Trophoblast cell (in vitro differentiated cells and primary cell): ENCODE measurements at regions not wholly inside any gene's neighbourhood (a gene's known extent, or its start where the extent isn't known, plus 50 kb on each side); places are given as distances from the start of the nearest gene placed in this dataset.

Experiments used
- DNase-seq, 2 donors: peaks; one replicate each; pipeline ENCODE4 v3.0.0-alpha.2; 2016
- H2AFZ ChIP-seq: 2 replicates; pipeline ENCODE4 v1.6.1; 2013; ENCODE audit warnings: low read length, moderate library complexity, mild to moderate bottlenecking; ENCODE audit not compliant: insufficient read depth, poor library complexity
- H2AK5ac ChIP-seq: 2 replicates; pipeline ENCODE4 v1.6.1; 2013; ENCODE audit warnings: mild to moderate bottlenecking, low read length
- H2BK120ac ChIP-seq: 2 replicates; pipeline ENCODE4 v1.6.1; 2013; ENCODE audit warnings: low read length, mild to moderate bottlenecking, moderate library complexity; ENCODE audit not compliant: insufficient read depth, poor library complexity
- H2BK12ac ChIP-seq: 2 replicates; pipeline ENCODE4 v1.6.1; 2013; ENCODE audit warnings: mild to moderate bottlenecking, low read length, moderate library complexity
- H2BK5ac ChIP-seq: 2 replicates; pipeline ENCODE4 v1.6.1; 2013; ENCODE audit warnings: low read length, low read depth, moderate library complexity, mild to moderate bottlenecking; ENCODE audit not compliant: poor library complexity
- H3K14ac ChIP-seq: 2 replicates; pipeline ENCODE4 v1.6.1; 2013; ENCODE audit warnings: mild to moderate bottlenecking, low read length
- H3K18ac ChIP-seq: 2 replicates; pipeline ENCODE4 v1.6.1; 2013; ENCODE audit warnings: mild to moderate bottlenecking, low read length
- H3K23ac ChIP-seq: 2 replicates; pipeline ENCODE4 v1.6.1; 2013; ENCODE audit warnings: low read length
- H3K27ac ChIP-seq: 2 replicates; pipeline ENCODE4 v1.5.1; 2013; ENCODE audit warnings: low read depth, mild to moderate bottlenecking, inconsistent platforms, low read length, moderate library complexity
- H3K27me3 ChIP-seq: 2 replicates; pipeline ENCODE4 v1.6.1; 2013; ENCODE audit warnings: inconsistent platforms, mild to moderate bottlenecking, low read length, moderate library complexity; ENCODE audit not compliant: insufficient read depth
- H3K36me3 ChIP-seq, 2 experiments: 1 replicate in 1 of 2; 2 replicates in 1 of 2; pipeline ENCODE4 v1.6.1; 2013; ENCODE audit warnings: low read length in 2 of 2, mild to moderate bottlenecking in 2 of 2, moderate library complexity in 1 of 2; ENCODE audit not compliant: insufficient read depth in 2 of 2, control insufficient read depth in 1 of 2
- H3K4ac ChIP-seq: 2 replicates; pipeline ENCODE4 v1.6.1; 2013; ENCODE audit warnings: low read depth, mild to moderate bottlenecking, low read length, moderate library complexity
- H3K4me1 ChIP-seq, 2 experiments: 1 replicate in 1 of 2; 2 replicates in 1 of 2; pipeline ENCODE4 v1.6.1; 2013; ENCODE audit warnings: low read length in 2 of 2, mild to moderate bottlenecking in 2 of 2, moderate library complexity in 1 of 2; ENCODE audit not compliant: insufficient read depth in 2 of 2, control insufficient read depth in 1 of 2
- H3K4me2 ChIP-seq: 2 replicates; pipeline ENCODE4 v1.6.1; 2013; ENCODE audit warnings: inconsistent platforms, mild to moderate bottlenecking, low read length, moderate library complexity
- H3K4me3 ChIP-seq: 2 replicates; pipeline ENCODE4 v1.5.1; 2013; ENCODE audit warnings: mild to moderate bottlenecking, low read depth, low read length, inconsistent platforms
- H3K79me1 ChIP-seq: one replicate; pipeline ENCODE4 v1.6.1; 2013; ENCODE audit warnings: low read length
- H3K79me2 ChIP-seq: 2 replicates; pipeline ENCODE4 v1.6.1; 2013; ENCODE audit warnings: low read length, mild to moderate bottlenecking; ENCODE audit not compliant: control insufficient read depth, insufficient read depth, poor library complexity
- H3K9ac ChIP-seq: 2 replicates; pipeline ENCODE4 v1.6.1; 2013; ENCODE audit warnings: mild to moderate bottlenecking, low read length
- H3K9me3 ChIP-seq: 2 replicates; pipeline ENCODE4 v1.6.1; 2013; ENCODE audit warnings: low read depth, mild to moderate bottlenecking, control low read depth, inconsistent platforms, low read length; ENCODE audit not compliant: insufficient read depth
- H4K12ac ChIP-seq: 2 replicates; pipeline ENCODE4 v1.6.1; 2013; ENCODE audit warnings: low read depth, mild to moderate bottlenecking, low read length, moderate library complexity
- H4K8ac ChIP-seq: 2 replicates; pipeline ENCODE4 v1.6.1; 2013; ENCODE audit warnings: low read depth, mild to moderate bottlenecking, low read length, moderate library complexity
- H4K91ac ChIP-seq: one replicate; pipeline ENCODE4 v1.6.1; 2013; ENCODE audit warnings: low read depth, mild to moderate bottlenecking, low read length, moderate library complexity
- WGBS: extraction: QIAGEN DNeasy Blood & Tissue Kit; methylation state at CpG from one replicate; pipeline ENCODE4 v1.1.7; 2013; ENCODE audit warnings: missing lambda C conversion rate; ENCODE audit not compliant: insufficient read length, insufficient coverage; ENCODE audit errors: extremely low coverage; 5-methylcytosine and 5-hydroxymethylcytosine counted together

- no peaks in the 10 kb centered on the region for H3K36me3 ChIP-seq
- H2BK12ac ChIP-seq, result no peak overlapping the region
- no peaks in the 10 kb centered on the region for H3K79me1 ChIP-seq
Observed at GRCh38 chr19:28184997-28185396, 1028.0 kb downstream of the UQCRFS1 start.

GRCh38 chr19:28176193-28176592, 1036.8 kb downstream of the UQCRFS1 start:
- Histone ChIP-seq H2BK12ac (no peak overlapping the region), H3K4ac (no peak overlapping the region), H3K36me3 (no peaks in the 10 kb centered on the region), H3K4me2 (no peak overlapping the region), H4K12ac (no peak overlapping the region), H3K18ac (no peak overlapping the region), H3K4me1 (peaks cover 0 to 4% of the 10 kb centered on the region in 2 experiments), H2BK5ac (no peak overlapping the region), H2BK120ac (no peak overlapping the region), H3K27me3 (no peaks in the 10 kb centered on the region), H3K79me1 (no peaks in the 10 kb centered on the region), H4K91ac (no peak overlapping the region), H3K23ac (no peak overlapping the region), H3K9ac (no peak overlapping the region), H3K4me3 (no peak overlapping the region), H4K8ac (no peak overlapping the region), H3K27ac (no peak overlapping the region), H3K9me3 (peaks cover 5% of the 10 kb centered on the region), H2AK5ac (no peak overlapping the region), H2AFZ (no peak overlapping the region), H3K79me2 (no peaks in the 10 kb centered on the region), H3K14ac (no peak overlapping the region)
- no CpG with 5 or more reads among the region's 1 CpG for WGBS
- no peak for DNase-seq

More at GRCh38 chr19:28184997-28185396, 1028.0 kb downstream of the UQCRFS1 start:
- Histone ChIP-seq H4K8ac (no peak overlapping the region), H4K91ac (no peak overlapping the region), H3K4me3 (no peak overlapping the region), H2AFZ (no peak overlapping the region), H3K23ac (no peak overlapping the region), H2BK5ac (no peak overlapping the region), H3K4me2 (no peak overlapping the region), H3K27me3 (no peaks in the 10 kb centered on the region), H3K18ac (no peak overlapping the region), H3K27ac (no peak overlapping the region), H4K12ac (no peak overlapping the region), H3K14ac (no peak overlapping the region), H3K9ac (no peak overlapping the region), H3K79me2 (no peaks in the 10 kb centered on the region), H3K4ac (no peak overlapping the region), H3K9me3 (no peaks in the 10 kb centered on the region), H2AK5ac (no peak overlapping the region), H2BK120ac (no peak overlapping the region), H3K4me1 (peaks cover 3 to 5% of the 10 kb centered on the region in 2 experiments)
- no peak for DNase-seq

- H3K27ac ChIP-seq, result no peak overlapping the region
- no peak for DNase-seq
- no peaks in the 10 kb centered on the region for H3K79me2 ChIP-seq
- no CpG with 5 or more reads among the region's 8 CpGs for WGBS
- H3K36me3 ChIP-seq, result no peaks in the 10 kb centered on the region
- no peak overlapping the region for H2BK5ac ChIP-seq
- peaks cover 5% of the 10 kb centered on the region for H3K9me3 ChIP-seq
- H3K4ac ChIP-seq, result peak overlapping the region; percentile 14
- peaks cover 12 to 19% of the 10 kb centered on the region in 2 experiments for H3K4me1 ChIP-seq
- no peak overlapping the region for H3K23ac ChIP-seq
- H2BK120ac ChIP-seq, result no peak overlapping the region
- no peaks in the 10 kb centered on the region for H3K27me3 ChIP-seq
- peak overlapping the region; percentile 27 for H2BK12ac ChIP-seq
- no peak overlapping the region for H2AK5ac ChIP-seq
- H4K12ac ChIP-seq, result no peak overlapping the region
- no peak overlapping the region for H3K18ac ChIP-seq
- H4K8ac ChIP-seq, result no peak overlapping the region
- no peak overlapping the region for H3K14ac ChIP-seq
- no peak overlapping the region for H3K9ac ChIP-seq
- no peak overlapping the region for H2AFZ ChIP-seq
- H3K79me1 ChIP-seq, result peaks cover 6% of the 10 kb centered on the region
- H3K4me3 ChIP-seq, result no peak overlapping the region
- peak overlapping the region; percentile 26 for H4K91ac ChIP-seq
- H3K4me2 ChIP-seq, result no peak overlapping the region
Observed at GRCh38 chr19:28171983-28172382, 1041.0 kb downstream of the UQCRFS1 start.

GRCh38 chr19:28170066-28170465, 1042.9 kb downstream of the UQCRFS1 start:
- Histone ChIP-seq H3K27me3 (no peaks in the 10 kb centered on the region), H4K8ac (peak overlapping the region; percentile 18), H2AFZ (no peak overlapping the region), H3K4me1 (peaks cover 12 to 19% of the 10 kb centered on the region in 2 experiments), H3K14ac (peak overlapping the region; percentile 65), H3K4me2 (no peak overlapping the region), H2BK120ac (no peak overlapping the region), H3K18ac (peak overlapping the region; percentile 33), H3K36me3 (no peaks in the 10 kb centered on the region), H3K9ac (no peak overlapping the region), H4K12ac (no peak overlapping the region), H2BK12ac (peak overlapping the region; percentile 10), H3K4ac (no peak overlapping the region), H4K91ac (peak overlapping the region; percentile 15), H3K27ac (peak overlapping the region; percentile 64), H3K9me3 (peaks cover 5% of the 10 kb centered on the region), H3K79me1 (peaks cover 6% of the 10 kb centered on the region), H3K23ac (no peak overlapping the region), H2AK5ac (peak overlapping the region; percentile 93), H3K79me2 (no peaks in the 10 kb centered on the region), H2BK5ac (no peak overlapping the region), H3K4me3 (no peak overlapping the region)
- no CpG with 5 or more reads among the region's 3 CpGs for WGBS
- DNase-seq, result no peak
